ENCODE measurements at regions not wholly inside any gene's neighbourhood (a gene's known extent, or its start where the extent isn't known, plus 50 kb on each side); places are given as distances from the start of the nearest gene placed in this dataset.

GRCh38 chr2:18819566-18819965 is 230.2 kb upstream of the NT5C1B start:
- Histone ChIP-seq H3K36me3 (ENCODE audit: control insufficient read depth in 2 of 3, insufficient read depth in 3 of 3, low read length in 3 of 3) (no peaks in the 10 kb centered on the region), H3K27ac (ENCODE audit: low read depth, low read length) (no peak overlapping the region), H3K4me3 (ENCODE audit: low read length) (no peak overlapping the region), H3K27me3 (ENCODE audit: control insufficient read depth in 2 of 2, insufficient read depth in 2 of 2, low read length in 2 of 2) (no peaks in the 10 kb centered on the region), H3K4me1 (ENCODE audit: control insufficient read depth in 2 of 2, insufficient read depth in 2 of 2, low read length in 2 of 2) (no peaks in the 10 kb centered on the region), H3K9me3 (ENCODE audit: control insufficient read depth in 2 of 3, low read length in 3 of 3) (no peaks in the 10 kb centered on the region)
- Mint-ChIP-seq H3K9me3 (peaks cover 0 to 6% (median 0%) of the 10 kb centered on the region in 11 donors), H3K4me1 (no peaks in the 10 kb centered on the region), H3K4me3 (no peak overlapping the region), H3K27ac (no peak overlapping the region), H3K36me3 (peaks cover 0 to 26% (median 19%) of the 10 kb centered on the region in 5 donors), H3K27me3 (no peaks in the 10 kb centered on the region)
- ChIA-PET POLR2A (no interaction called here), CTCF (no interaction called here)
- intact Hi-C loops (cut with micrococcal nuclease), result no loop called here
- no peak for ATAC-seq
- no peak for DNase-seq

- DNase-seq, result no peak
- CTCF ChIA-PET, result no interaction called here
- H3K27ac ChIP-seq (ENCODE audit: low read depth, low read length), result no peak overlapping the region
- Mint-ChIP-seq H3K4me1 (no peaks in the 10 kb centered on the region), H3K27ac (no peak overlapping the region), H3K27me3 (no peaks in the 10 kb centered on the region), H3K36me3 (peaks cover 0 to 32% (median 12%) of the 10 kb centered on the region in 5 donors), H3K9me3 (peaks cover 0 to 2% (median 0%) of the 10 kb centered on the region in 11 donors), H3K4me3 (no peak overlapping the region)
- POLR2A ChIA-PET, result no interaction called here
- intact Hi-C loops (cut with micrococcal nuclease), result no loop called here
- no peaks in the 10 kb centered on the region for H3K4me1 ChIP-seq (ENCODE audit: control insufficient read depth in 2 of 2, insufficient read depth in 2 of 2, low read length in 2 of 2)
- H3K9me3 ChIP-seq (ENCODE audit: control insufficient read depth in 2 of 3, low read length in 3 of 3), result no peaks in the 10 kb centered on the region
- no peak for ATAC-seq
- H3K4me3 ChIP-seq (ENCODE audit: low read length), result no peak overlapping the region
- H3K27me3 ChIP-seq (ENCODE audit: control insufficient read depth in 2 of 2, insufficient read depth in 2 of 2, low read length in 2 of 2), result no peaks in the 10 kb centered on the region
- no peaks in the 10 kb centered on the region for H3K36me3 ChIP-seq (ENCODE audit: control insufficient read depth in 2 of 3, insufficient read depth in 3 of 3, low read length in 3 of 3)
These were observed 225.0 kb upstream of the NT5C1B start for GRCh38 chr2:18814387-18814786.

- Mint-ChIP-seq H3K27ac (no peak overlapping the region), H3K36me3 (peaks cover 0 to 9% (median 3%) of the 10 kb centered on the region in 5 donors), H3K27me3 (no peaks in the 10 kb centered on the region), H3K9me3 (peaks cover 0 to 5% (median 0%) of the 10 kb centered on the region in 11 donors), H3K4me1 (no peaks in the 10 kb centered on the region), H3K4me3 (no peak overlapping the region)
- Histone ChIP-seq H3K27ac (ENCODE audit: low read depth, low read length) (no peak overlapping the region), H3K4me3 (ENCODE audit: low read length) (no peak overlapping the region), H3K27me3 (ENCODE audit: control insufficient read depth in 2 of 2, insufficient read depth in 2 of 2, low read length in 2 of 2) (no peaks in the 10 kb centered on the region), H3K36me3 (ENCODE audit: control insufficient read depth in 2 of 3, insufficient read depth in 3 of 3, low read length in 3 of 3) (no peaks in the 10 kb centered on the region), H3K9me3 (ENCODE audit: control insufficient read depth in 2 of 3, low read length in 3 of 3) (no peaks in the 10 kb centered on the region), H3K4me1 (ENCODE audit: control insufficient read depth in 2 of 2, insufficient read depth in 2 of 2, low read length in 2 of 2) (no peaks in the 10 kb centered on the region)
- ATAC-seq, result no peak
- DNase-seq, result no peak
- intact Hi-C loops (cut with micrococcal nuclease), result no loop called here
- CTCF ChIA-PET, result no interaction called here
- POLR2A ChIA-PET, result no interaction called here
These were observed 215.2 kb upstream of the NT5C1B start for GRCh38 chr2:18804536-18804935.

- Histone ChIP-seq H3K27me3 (ENCODE audit: control insufficient read depth in 2 of 2, insufficient read depth in 2 of 2, low read length in 2 of 2) (no peaks in the 10 kb centered on the region), H3K4me1 (ENCODE audit: control insufficient read depth in 2 of 2, insufficient read depth in 2 of 2, low read length in 2 of 2) (no peaks in the 10 kb centered on the region), H3K9me3 (ENCODE audit: control insufficient read depth in 2 of 3, low read length in 3 of 3) (no peaks in the 10 kb centered on the region), H3K36me3 (ENCODE audit: control insufficient read depth in 2 of 3, insufficient read depth in 3 of 3, low read length in 3 of 3) (no peaks in the 10 kb centered on the region), H3K27ac (ENCODE audit: low read depth, low read length) (no peak overlapping the region), H3K4me3 (ENCODE audit: low read length) (no peak overlapping the region)
- Mint-ChIP-seq H3K9me3 (peaks cover 0 to 5% (median 0%) of the 10 kb centered on the region in 11 donors), H3K36me3 (peaks cover 0 to 10% (median 3%) of the 10 kb centered on the region in 5 donors), H3K4me3 (no peak overlapping the region), H3K4me1 (no peaks in the 10 kb centered on the region), H3K27me3 (no peaks in the 10 kb centered on the region), H3K27ac (no peak overlapping the region)
- DNase-seq, result no peak
- POLR2A ChIA-PET, result no interaction called here
- ATAC-seq, result no peak
- CTCF ChIA-PET, result no interaction called here
- intact Hi-C loops (cut with micrococcal nuclease), result no loop called here
These were observed 214.0 kb upstream of the NT5C1B start for GRCh38 chr2:18803141-18803939.

GRCh38 chr2:18800240-18800971 is 211.0 kb upstream of the NT5C1B start:
- peaks cover 0 to 15% (median 3%) of the 10 kb centered on the region in 5 donors for H3K36me3 Mint-ChIP-seq
- DNase-seq, result no peak
- ChIA-PET POLR2A (no interaction called here), CTCF (no interaction called here)
- ATAC-seq, result no peak
- Histone ChIP-seq H3K9me3 (ENCODE audit: control insufficient read depth in 2 of 3, low read length in 3 of 3) (no peaks in the 10 kb centered on the region), H3K27me3 (ENCODE audit: control insufficient read depth in 2 of 2, insufficient read depth in 2 of 2, low read length in 2 of 2) (no peaks in the 10 kb centered on the region), H3K4me1 (ENCODE audit: control insufficient read depth in 2 of 2, insufficient read depth in 2 of 2, low read length in 2 of 2) (no peaks in the 10 kb centered on the region), H3K36me3 (ENCODE audit: control insufficient read depth in 2 of 3, insufficient read depth in 3 of 3, low read length in 3 of 3) (no peaks in the 10 kb centered on the region), H3K4me3 (ENCODE audit: low read length) (no peak overlapping the region), H3K27ac (ENCODE audit: low read depth, low read length) (no peak overlapping the region)
- intact Hi-C loops (cut with micrococcal nuclease), result no loop called here
- no peaks in the 10 kb centered on the region for H3K27me3 Mint-ChIP-seq
- no peak overlapping the region for H3K27ac Mint-ChIP-seq
- no peak overlapping the region for H3K4me3 Mint-ChIP-seq
- peaks cover 0 to 5% (median 0%) of the 10 kb centered on the region in 11 donors for H3K9me3 Mint-ChIP-seq
- no peaks in the 10 kb centered on the region for H3K4me1 Mint-ChIP-seq

- ChIA-PET POLR2A (no interaction called here), CTCF (no interaction called here)
- H3K4me1 ChIP-seq (ENCODE audit: control insufficient read depth in 2 of 2, insufficient read depth in 2 of 2, low read length in 2 of 2), result no peaks in the 10 kb centered on the region
- intact Hi-C loops (cut with micrococcal nuclease), result no loop called here
- no peak overlapping the region for H3K27ac ChIP-seq (ENCODE audit: low read depth, low read length)
- Mint-ChIP-seq H3K27ac (no peak overlapping the region), H3K27me3 (no peaks in the 10 kb centered on the region), H3K4me1 (no peaks in the 10 kb centered on the region), H3K4me3 (no peak overlapping the region), H3K9me3 (peaks cover 0 to 4% (median 0%) of the 10 kb centered on the region in 11 donors), H3K36me3 (peaks cover 0 to 15% (median 3%) of the 10 kb centered on the region in 5 donors)
- ATAC-seq (no peak), DNase-seq (no peak)
- H3K27me3 ChIP-seq (ENCODE audit: control insufficient read depth in 2 of 2, insufficient read depth in 2 of 2, low read length in 2 of 2), result no peaks in the 10 kb centered on the region
- no peaks in the 10 kb centered on the region for H3K9me3 ChIP-seq (ENCODE audit: control insufficient read depth in 2 of 3, low read length in 3 of 3)
- H3K4me3 ChIP-seq (ENCODE audit: low read length), result no peak overlapping the region
- no peaks in the 10 kb centered on the region for H3K36me3 ChIP-seq (ENCODE audit: control insufficient read depth in 2 of 3, insufficient read depth in 3 of 3, low read length in 3 of 3)
These were observed 210.0 kb upstream of the NT5C1B start for GRCh38 chr2:18799397-18799796.
